ENCODE measurements at regions not wholly inside any gene's neighbourhood (a gene's known extent, or its start where the extent isn't known, plus 50 kb on each side); places are given as distances from the start of the nearest gene placed in this dataset.

GRCh38 chr21:15309721-15310120, 244.9 kb upstream of the NRIP1 start:
- DNase-seq (no peak), ATAC-seq (ENCODE audit: low read depth) (no peak)
- intact Hi-C loops (cut with micrococcal nuclease) = no loop called here
- H3K9me3 ChIP-seq (ENCODE audit: control insufficient read depth, insufficient read depth, low read length) = no peaks in the 10 kb centered on the region
- no peak overlapping the region for H2BK20ac ChIP-seq (ENCODE audit: low read depth, low read length)
- H4K91ac ChIP-seq (ENCODE audit: insufficient read depth, low read depth, low read length) = no peak overlapping the region
- H2BK120ac ChIP-seq (ENCODE audit: low read depth, low read length) = no peak overlapping the region
- BruUV-seq (replicated peaks) = no TSS peak
- H4K20me1 ChIP-seq (ENCODE audit: insufficient read depth, low read length) = no peaks in the 10 kb centered on the region
- H3K27ac ChIP-seq (ENCODE audit: insufficient read depth, low read length) = no peak overlapping the region
- no peak overlapping the region for H4K5ac ChIP-seq (ENCODE audit: low read depth, low read length)
- H3K4me3 ChIP-seq (ENCODE audit: insufficient read depth, low read depth, low read length) = no peak overlapping the region
- H3K27me3 ChIP-seq (ENCODE audit: control insufficient read depth, insufficient read depth, low read length) = no peaks in the 10 kb centered on the region
- no peak overlapping the region for H2BK5ac ChIP-seq (ENCODE audit: low read depth, low read length, poor library complexity, severe bottlenecking)
- no peaks in the 10 kb centered on the region for H3K4me1 ChIP-seq (ENCODE audit: control insufficient read depth, insufficient read depth, low read length)
- H3K18ac ChIP-seq (ENCODE audit: low read depth, low read length) = no peak overlapping the region
- ChIA-PET POLR2A (ENCODE audit: unreplicated experiment) (no interaction called here), CTCF (no interaction called here)
- dilution Hi-C loops (cut with HindIII; ENCODE audit: low sequenced_read_pairs, unreplicated experiment) = no loop called here
- no peak overlapping the region for H2AK5ac ChIP-seq (ENCODE audit: low read depth, low read length)
- TF ChIP-seq ELK1 (IDR thresholded peaks at IDR 0.05; ENCODE audit: borderline replicate concordance, low read depth, low read length) (no peak), MXI1 (IDR thresholded peaks at IDR 0.05; ENCODE audit: borderline replicate concordance, low read depth, low read length) (no peak), FOS (IDR thresholded peaks at IDR 0.05; ENCODE audit: low read depth, low read length) (no peak), SMC3 (IDR thresholded peaks at IDR 0.05; ENCODE audit: low read depth, low read length) (no peak), CHD1 (IDR thresholded peaks at IDR 0.05; ENCODE audit: low read depth, low read length) (no peak), CTCF (conservative IDR thresholded peaks at IDR 0.05; ENCODE audit: low read depth, low read length) (no peak), NFE2L2 (IDR thresholded peaks at IDR 0.05; ENCODE audit: low read depth, low read length) (no peak), MAFK (IDR thresholded peaks at IDR 0.05; ENCODE audit: low read depth, low read length) (no peak), CEBPB (IDR thresholded peaks at IDR 0.05; ENCODE audit: low read depth, low read length) (no peak), MAZ (IDR thresholded peaks at IDR 0.05; ENCODE audit: borderline replicate concordance, low read depth, low read length) (no peak), RCOR1 (IDR thresholded peaks at IDR 0.05; ENCODE audit: insufficient replicate concordance, low read length) (no peak), RFX5 (IDR thresholded peaks at IDR 0.05; ENCODE audit: low read depth, low read length) (no peak), USF2 (IDR thresholded peaks at IDR 0.05; ENCODE audit: low read depth, low read length) (no peak), RAD21 (IDR thresholded peaks at IDR 0.05; ENCODE audit: low read length) (no peak), POLR2A (IDR thresholded peaks at IDR 0.05; ENCODE audit: low read depth, low read length) (no peak), BHLHE40 (IDR thresholded peaks at IDR 0.05; ENCODE audit: low read depth, low read length) (no peak)
- H3K14ac ChIP-seq (replicated peaks; ENCODE audit: low read depth, low read length) = no peak overlapping the region
- H3K9ac ChIP-seq (ENCODE audit: low read depth, low read length) = no peak overlapping the region
- no peak overlapping the region for H3K56ac ChIP-seq (ENCODE audit: extremely low read depth, insufficient read depth, low read length)
- no peak overlapping the region for H2AFZ ChIP-seq (replicated peaks; ENCODE audit: low read length, poor library complexity)
- WGBS, 2 experiments (ENCODE audit: extremely low coverage in 2 of 2, insufficient read length in 1 of 2) = no CpG with 5 or more reads among the region's 3 CpGs
- no peak overlapping the region for H3K4me2 ChIP-seq (ENCODE audit: low read depth, low read length)
- H2AK9ac ChIP-seq (replicated peaks; ENCODE audit: low read depth, low read length, poor library complexity) = no peak overlapping the region
- H3K9me1 ChIP-seq (ENCODE audit: insufficient read depth, low read length) = no peaks in the 10 kb centered on the region
- in situ Hi-C loops (cut with MboI; ENCODE audit: low sequenced_read_pairs) = no loop called here
- H3K4ac ChIP-seq (ENCODE audit: low read depth, low read length) = no peak overlapping the region
- H4K8ac ChIP-seq (ENCODE audit: low read depth in 2 of 2, low read length in 2 of 2) = no peak overlapping the region
- no peak overlapping the region for H2BK15ac ChIP-seq (ENCODE audit: low read depth, low read length)
- no peaks in the 10 kb centered on the region for H3K36me3 ChIP-seq (ENCODE audit: control insufficient read depth, insufficient read depth, low read length)
- H3K79me1 ChIP-seq (ENCODE audit: low read depth in 1 of 2, low read length in 2 of 2) = no peaks in the 10 kb centered on the region
- no peak overlapping the region for H3K23ac ChIP-seq (ENCODE audit: low read depth, low read length)

Data from IMR-90 (cell line).